Activated T-cell treated with anti-CD3 and anti-CD28 coated beads for 1 hour (primary cell): ENCODE measurements at regions not wholly inside any gene's neighbourhood (a gene's known extent, or its start where the extent isn't known, plus 50 kb on each side); places are given as distances from the start of the nearest gene placed in this dataset.
"Not testable (repeated sequence)": the region's sequence is repeated elsewhere in the genome, so short reads cannot be mapped to it uniquely, and the experiment has no call there.

Experiments used
- DNase-seq: peaks from one replicate; pipeline ENCODE4 v3.0.0-alpha.2; 2020; ENCODE audit warnings: low read depth

- no peak for DNase-seq
These were observed 1351.9 kb upstream of the C9orf72 start for GRCh38 chr9:28925157-28925556.

DNA sequence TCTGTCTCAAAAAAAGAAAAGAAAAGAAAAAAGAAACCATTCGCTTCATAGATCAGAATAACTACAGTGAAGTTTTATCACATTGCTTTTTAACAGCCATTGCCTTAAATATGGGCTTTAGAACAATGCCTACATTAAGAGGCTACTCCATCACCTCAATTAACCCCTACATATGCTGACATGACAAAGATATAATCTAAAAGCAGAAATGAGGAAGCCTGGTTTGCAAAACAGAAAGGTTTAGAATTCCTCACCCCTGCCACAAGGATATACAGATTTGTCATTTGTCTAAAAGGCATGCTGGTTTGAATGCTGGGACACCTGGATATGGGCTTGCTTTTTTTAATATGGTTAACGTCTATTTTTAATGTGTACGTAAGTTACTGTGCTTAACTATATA, 1353.0 kb upstream of the C9orf72 start:
- no peak for DNase-seq

DNA sequence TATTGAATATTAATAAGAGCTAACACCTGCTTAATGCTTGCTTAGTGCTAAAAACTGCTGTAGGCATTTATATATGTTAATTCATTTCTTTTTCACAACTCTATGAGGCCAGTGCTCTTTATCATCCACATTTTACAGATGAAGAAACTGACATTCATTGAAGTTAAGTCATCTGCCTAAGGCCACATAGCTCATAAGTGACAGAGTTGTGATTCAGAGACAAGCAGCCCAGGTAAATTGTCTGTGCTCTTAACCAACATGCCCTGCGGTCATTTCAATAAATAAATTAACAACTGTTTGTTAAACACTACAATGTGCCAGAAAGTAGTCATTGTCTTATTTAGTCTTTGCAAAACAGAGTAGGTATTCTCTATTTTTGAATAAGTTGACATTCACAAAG, 1354.4 kb upstream of the C9orf72 start:
- DNase-seq, result no peak

- no peak for DNase-seq
These were observed 1356.2 kb upstream of the C9orf72 start for GRCh38 chr9:28929433-28929832.

GRCh38 chr9:28930766-28931165, 1357.5 kb upstream of the C9orf72 start:
- DNase-seq, result no peak

DNA sequence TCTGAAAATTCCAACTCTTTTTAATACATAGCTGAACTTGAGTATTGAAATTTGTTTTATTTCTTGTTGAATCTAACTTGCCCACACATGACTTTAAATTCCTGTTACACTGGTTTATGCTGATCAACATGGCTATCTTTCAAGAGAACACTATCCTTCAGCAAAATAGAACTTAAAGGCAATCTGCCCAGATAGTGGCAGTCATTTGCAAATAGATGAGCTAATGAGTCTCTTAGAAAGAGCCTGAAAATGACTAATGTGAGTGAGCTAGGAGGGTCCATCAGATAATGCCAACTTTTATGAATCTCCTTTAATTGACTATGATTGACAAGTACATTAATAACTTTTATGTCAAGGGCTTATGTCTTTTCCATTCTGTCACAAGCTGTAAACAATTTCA, 1360.8 kb upstream of the C9orf72 start:
- DNase-seq, result no peak

DNA sequence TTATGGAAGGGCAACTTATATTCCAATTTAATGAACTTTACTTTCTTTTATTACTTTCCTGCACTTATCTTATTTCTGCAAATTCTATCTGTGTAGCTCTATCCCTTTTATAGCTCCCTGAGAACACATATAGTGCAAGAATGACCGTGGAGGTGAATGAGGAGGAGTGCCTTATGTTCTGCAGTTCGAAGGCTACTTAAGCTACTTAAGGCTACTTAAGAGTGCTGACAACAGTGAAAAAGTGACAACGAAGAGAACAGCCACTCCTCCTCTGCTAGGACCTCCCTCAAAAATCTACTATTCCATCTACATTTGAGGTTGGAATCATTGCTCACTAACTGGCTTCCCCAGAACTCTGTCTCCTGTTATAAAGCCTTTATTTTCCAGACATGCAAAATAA, 1365.7 kb upstream of the C9orf72 start:
- no peak for DNase-seq

DNA sequence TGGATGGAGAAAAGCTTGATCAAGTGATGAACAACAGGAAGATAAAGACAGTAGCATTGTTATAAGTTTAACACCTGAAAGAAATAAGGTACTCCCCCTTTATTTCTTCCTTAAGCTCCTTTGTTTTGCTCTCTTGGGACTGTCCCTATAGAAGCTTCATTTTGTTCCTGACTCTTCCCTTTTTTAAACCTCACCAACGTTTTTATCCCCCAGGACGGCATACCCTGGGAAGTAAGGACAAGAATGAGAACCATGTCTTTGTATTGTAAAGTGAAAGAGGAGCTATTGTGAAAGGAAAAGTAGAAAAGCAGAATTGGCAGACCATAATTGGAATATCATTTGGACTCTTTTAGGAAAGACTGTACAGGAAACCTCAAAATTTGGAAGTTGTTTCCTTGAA, 1368.6 kb upstream of the C9orf72 start:
- DNase-seq, result no peak

DNA sequence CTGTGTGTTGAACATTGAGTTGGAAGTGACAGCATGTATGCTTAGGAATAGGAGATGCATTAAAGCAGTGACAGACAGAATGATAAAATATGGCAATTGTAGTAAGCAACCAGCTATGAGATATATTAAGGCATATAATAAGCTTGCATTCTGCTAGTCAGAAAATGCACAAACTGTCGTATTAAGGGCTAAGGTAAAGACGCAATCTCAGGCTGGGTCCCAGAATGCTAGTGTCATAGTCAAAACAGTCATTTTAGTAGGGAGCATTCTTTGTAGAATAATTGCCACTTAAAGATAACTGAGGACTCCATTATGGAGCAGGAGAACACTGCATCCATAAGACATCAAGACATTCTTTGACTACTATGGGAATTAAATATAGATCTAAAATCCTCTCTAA, 1369.7 kb upstream of the C9orf72 start:
- no peak for DNase-seq

GRCh38 chr9:28946648-28947047, 1373.4 kb upstream of the C9orf72 start:
- DNase-seq, result no peak

DNA sequence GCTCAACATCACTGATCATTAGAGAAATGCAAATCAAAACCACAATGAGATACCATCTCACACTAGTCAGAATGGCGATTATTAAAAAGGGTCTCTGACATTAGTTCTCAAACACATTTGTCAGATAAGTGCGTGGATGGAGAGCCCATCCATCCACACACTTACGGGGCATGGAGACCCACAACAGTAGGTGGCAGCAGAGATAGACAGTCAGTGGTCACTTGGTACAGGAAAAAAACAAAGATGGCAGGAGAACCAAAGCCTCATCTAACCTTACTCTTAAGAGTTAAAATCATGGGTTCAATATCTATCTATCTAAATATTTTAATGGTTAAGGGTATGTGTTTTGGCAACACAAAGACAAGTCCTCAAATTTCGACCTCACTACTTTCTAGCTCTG, 1378.7 kb upstream of the C9orf72 start:
- DNase-seq, result no peak

DNA sequence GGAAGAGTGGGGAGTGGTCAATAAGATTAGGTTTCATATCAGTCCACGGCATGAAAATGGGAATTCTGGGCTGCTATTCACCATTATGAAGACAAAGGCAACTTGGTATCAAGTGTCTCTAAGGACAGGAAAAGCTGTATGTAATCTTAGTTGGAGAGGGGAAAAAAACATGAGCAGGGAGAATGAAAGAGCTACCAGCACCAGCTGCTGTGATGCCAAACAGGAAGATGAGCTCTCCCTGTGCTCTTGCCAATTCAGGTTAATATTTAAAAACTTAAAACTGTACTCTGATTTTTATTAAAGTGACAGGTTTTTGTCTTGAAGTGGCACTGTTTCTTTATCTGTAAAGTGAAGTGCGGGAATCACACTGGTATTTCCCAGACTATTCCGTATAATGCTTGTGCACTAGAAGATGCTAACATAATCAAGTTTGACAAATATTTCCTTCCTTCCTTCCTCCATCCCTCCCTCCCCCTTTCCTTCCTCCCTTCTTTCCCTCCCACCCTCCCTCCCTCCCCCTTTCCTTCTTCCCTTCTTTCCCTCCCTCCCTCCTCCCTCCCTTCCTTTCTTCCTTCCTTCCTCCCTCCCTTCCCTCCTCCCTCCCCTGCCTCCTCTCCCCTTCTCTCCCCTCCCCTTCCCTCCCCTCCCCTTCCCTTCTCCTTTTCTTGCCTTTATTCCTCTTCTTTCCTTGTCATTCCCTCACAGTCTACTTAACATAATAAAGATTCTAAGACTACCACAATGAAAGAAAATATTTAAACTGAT, 1383.0 kb upstream of the C9orf72 start:
- no peak for DNase-seq

DNA sequence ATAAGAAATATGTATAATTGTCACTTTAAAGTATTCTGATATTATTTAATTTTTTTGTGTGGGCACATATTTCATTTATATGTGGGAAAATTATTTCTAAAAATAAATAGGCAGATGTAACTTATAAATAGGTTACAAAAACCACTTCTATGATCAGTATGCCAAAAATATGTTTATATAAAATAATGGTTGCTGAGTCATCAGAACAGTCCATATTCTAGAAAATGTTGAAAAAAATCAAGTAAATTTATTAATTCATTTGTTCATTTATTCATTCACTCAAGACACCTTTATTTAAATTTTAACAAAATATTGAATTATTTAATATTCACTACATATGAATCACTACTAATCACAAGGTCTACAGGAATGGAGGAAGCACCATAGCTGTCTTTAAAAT, 1387.3 kb upstream of the C9orf72 start:
- DNase-seq, result no peak

GRCh38 chr9:28961623-28962022, 1388.3 kb upstream of the C9orf72 start:
- DNase-seq, result no peak

DNA sequence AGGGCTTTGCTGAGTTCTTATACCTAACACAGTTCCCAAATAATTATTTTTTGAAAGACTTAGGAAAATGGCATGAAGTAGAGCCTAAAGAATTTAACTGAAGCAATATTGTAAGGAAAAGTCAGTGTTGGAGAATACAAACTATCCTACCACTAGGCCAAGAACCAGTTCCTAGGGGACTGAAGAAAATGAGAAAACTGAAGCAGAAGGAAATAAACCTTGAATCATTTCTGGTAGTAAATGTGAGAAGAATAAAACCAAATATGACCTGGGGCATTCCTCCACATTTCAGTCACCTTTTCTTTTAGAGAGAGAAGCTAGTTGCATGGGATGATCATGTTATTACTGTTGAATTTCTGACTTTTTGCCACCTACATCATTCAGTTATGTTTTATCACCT, 1393.9 kb upstream of the C9orf72 start:
- DNase-seq, result no peak

DNA sequence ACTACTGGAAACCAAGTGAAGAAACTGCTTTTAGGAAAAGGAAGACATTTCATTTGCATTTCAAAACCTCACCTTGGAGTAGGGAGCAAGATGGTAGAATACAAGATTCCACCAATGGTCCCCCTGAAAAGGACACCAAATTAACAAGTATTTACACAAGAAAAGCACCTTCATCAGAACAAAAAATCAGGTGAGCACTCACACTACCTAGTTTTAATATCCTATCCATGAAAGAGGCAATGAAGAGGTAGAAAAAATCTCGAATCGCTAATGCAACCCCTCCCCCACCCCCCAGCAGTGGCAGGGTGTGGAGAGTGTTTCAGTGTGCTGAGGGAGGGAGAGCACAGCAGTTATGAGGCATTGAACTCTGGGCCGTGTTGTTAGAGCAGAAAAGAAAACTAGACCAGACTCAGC, 1397.0 kb upstream of the C9orf72 start:
- no peak for DNase-seq

DNA sequence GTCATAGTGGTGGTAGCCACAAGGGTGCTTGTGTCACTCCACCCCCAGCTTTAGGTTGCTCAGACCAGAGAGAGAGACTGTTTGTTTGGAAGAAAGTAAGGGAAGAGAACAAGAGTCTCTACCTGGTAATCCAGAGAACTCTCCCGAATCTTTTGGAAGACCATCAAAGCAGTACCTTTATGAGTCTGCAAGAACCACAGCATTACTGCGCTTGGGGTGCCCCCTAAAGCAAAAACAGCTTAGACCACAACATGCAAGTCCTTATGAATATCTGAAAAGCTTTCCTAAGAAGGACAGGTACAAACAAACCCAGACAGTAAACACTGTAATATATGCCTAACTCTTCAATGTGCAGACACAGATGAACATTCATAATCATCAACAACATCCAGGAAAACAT, 1398.6 kb upstream of the C9orf72 start:
- no peak for DNase-seq

DNA sequence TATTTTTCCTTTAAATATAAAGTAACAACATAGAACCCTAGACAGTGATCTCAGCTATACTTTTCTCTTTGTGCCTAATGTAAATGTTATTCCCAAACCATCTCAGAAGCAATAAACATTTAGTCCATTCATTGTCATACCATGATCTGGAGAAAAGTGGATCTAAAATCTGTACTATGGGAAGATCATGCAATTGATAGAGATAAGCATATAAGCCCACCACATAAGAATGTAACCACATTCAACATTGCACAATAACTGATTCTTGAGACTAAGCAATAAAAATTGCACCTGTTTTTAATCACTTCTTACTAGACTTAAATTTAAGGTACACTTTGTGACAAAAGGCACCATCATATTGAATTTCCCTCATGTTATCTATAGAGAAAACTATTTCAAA, 1403.0 kb upstream of the C9orf72 start:
- no peak for DNase-seq

DNA sequence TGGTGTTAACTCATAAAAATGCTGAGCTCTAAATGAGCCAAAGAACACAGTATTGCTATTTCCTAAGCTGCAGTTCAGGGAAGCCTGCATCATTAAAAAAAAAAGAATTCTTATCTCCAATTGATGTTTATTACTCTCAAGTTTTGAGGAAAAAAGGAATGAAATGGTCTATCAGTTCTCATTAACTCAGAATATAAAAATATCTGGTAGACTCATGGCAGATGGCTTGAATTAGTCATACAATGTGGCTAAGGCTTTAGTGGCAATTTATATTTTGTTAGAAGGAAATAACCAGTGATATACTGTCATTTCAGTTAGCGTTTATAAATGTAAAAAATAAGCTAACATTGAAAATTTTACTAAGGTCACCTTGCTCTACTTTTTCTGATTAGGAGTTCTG, 1403.4 kb upstream of the C9orf72 start:
- DNase-seq, result no peak

- no peak for DNase-seq
These were observed 1407.8 kb upstream of the C9orf72 start for GRCh38 chr9:28981129-28981528.

DNA sequence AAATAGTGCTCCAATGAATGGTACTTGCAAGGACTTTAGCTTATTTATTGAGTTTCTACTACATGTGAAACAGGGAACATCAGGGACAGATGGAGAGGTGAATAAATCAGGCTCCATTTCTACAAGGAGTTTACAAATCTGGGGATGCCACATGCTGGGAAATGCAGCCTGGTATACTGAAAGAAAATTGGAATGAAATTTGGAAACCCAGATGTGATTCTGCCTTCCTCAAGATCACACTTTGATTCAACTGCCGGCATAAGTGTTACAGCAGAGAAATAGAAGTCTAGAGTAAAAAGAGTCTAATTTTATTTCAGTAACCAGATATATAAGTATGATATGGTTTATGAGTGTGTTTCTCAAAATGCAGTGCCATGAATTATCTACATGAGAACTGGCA, 1408.4 kb upstream of the C9orf72 start:
- no peak for DNase-seq

DNA sequence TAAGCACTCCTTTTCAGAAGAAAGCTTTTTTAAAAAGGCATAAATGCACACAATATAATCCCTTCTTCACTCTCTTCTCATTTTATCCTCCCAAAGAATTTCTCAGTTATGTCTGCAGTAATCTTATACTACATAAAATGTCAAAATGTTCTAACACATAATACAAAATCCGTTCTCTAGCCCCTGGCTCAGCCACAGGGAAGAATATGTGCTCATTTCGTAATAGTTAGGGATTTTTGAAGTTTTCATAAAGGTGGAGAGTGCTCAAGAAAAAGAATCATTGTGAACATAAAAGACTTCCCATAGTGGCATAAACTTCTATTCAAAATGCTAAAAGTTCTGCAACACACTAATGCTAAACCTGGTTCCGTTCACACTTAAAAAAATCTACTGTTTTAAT, 1410.7 kb upstream of the C9orf72 start:
- no peak for DNase-seq

- not testable (repeated sequence) for DNase-seq
These were observed 1416.7 kb upstream of the C9orf72 start for GRCh38 chr9:28990009-28990408.

- no peak for DNase-seq
These were observed 1425.8 kb upstream of the C9orf72 start for GRCh38 chr9:28999057-28999456.

DNA sequence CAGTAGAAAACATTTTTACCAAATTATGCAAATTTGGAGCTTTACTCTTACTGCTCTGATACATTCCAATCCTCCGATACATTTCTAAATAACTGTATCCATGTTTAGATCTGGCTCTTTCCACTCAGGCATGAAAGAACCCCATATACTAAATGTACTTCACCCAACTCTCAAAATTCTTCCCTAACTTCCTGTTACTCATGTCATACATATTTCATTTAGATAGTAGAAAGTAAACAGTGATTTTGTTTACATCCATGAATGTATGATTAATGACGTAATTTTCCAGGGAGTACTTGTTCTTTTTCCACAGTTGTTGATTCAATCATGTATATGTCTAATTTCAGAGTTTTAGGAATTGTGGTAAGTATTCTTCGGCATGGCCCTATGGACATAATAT, 1426.5 kb upstream of the C9orf72 start:
- no peak for DNase-seq
